Muscle layer of colon (tissue), 2 donors: ENCODE measurements at regions not wholly inside any gene's neighbourhood (a gene's known extent, or its start where the extent isn't known, plus 50 kb on each side); places are given as distances from the start of the nearest gene placed in this dataset.

Experiments used
- H3K27ac ChIP-seq: one replicate; pipeline ENCODE4 v1.7.0; 2013; ENCODE audit warnings: low read depth, mild to moderate bottlenecking, low read length, moderate library complexity
- H3K27me3 ChIP-seq, 2 donors: one replicate each; pipeline ENCODE4 v1.7.0; 2013; ENCODE audit warnings: low read length in 2 of 2, mild to moderate bottlenecking in 2 of 2; ENCODE audit not compliant: insufficient read depth in 2 of 2, control insufficient read depth in 1 of 2
- H3K36me3 ChIP-seq: one replicate; pipeline ENCODE4 v1.7.0; 2013; ENCODE audit warnings: mild to moderate bottlenecking, low read length; ENCODE audit not compliant: insufficient read depth
- H3K4me1 ChIP-seq: one replicate; pipeline ENCODE4 v1.7.0; 2013; ENCODE audit warnings: mild to moderate bottlenecking, low read length; ENCODE audit not compliant: insufficient read depth
- H3K4me3 ChIP-seq, 2 donors: one replicate each; pipeline ENCODE4 v1.7.0; 2013; ENCODE audit warnings: low read length in 2 of 2, low read depth in 1 of 2, mild to moderate bottlenecking in 1 of 2, moderate library complexity in 1 of 2
- H3K9ac ChIP-seq: one replicate; pipeline ENCODE4 v1.7.0; 2013; ENCODE audit warnings: low read length
- H3K9me3 ChIP-seq: one replicate; pipeline ENCODE4 v1.7.0; 2013; ENCODE audit warnings: mild to moderate bottlenecking, low read length
- donor health status: abdominal sarcoma.
- donor health status: Adenocarcinoma of cecum.

DNA sequence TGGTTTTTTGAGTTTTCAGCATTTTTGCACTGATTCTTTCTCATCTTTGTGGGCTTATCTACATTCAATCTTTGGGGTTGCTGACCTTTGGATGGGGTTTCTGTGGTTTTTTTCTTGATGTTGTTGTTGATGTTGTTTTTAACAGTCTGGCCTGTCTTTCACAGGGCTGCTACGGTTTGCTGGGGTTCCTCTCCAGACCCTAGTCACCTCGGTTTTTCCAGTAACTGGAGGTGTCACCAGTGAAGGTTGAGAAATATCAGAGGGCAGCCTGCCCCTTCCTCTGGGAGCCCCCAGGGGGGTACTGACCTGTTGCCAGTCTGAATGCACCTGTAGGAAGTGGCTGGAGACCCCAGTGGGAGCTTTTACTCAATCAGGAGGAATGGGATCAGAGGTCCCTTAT, 365.4 kb downstream of the JRKL start:
- no peaks in the 10 kb centered on the region for H3K9me3 ChIP-seq
- H3K9ac ChIP-seq = no peak overlapping the region
- no peak overlapping the region for H3K4me3 ChIP-seq
- H3K36me3 ChIP-seq = no peaks in the 10 kb centered on the region
- no peaks in the 10 kb centered on the region for H3K27me3 ChIP-seq
- H3K27ac ChIP-seq = no peak overlapping the region
- H3K4me1 ChIP-seq = no peaks in the 10 kb centered on the region

- Histone ChIP-seq H3K4me3 (no peak overlapping the region), H3K4me1 (no peaks in the 10 kb centered on the region), H3K9me3 (no peaks in the 10 kb centered on the region), H3K36me3 (no peaks in the 10 kb centered on the region), H3K9ac (no peak overlapping the region), H3K27ac (no peak overlapping the region), H3K27me3 (no peaks in the 10 kb centered on the region)
Observed at GRCh38 chr11:96755752-96756151, 365.9 kb downstream of the JRKL start.

DNA sequence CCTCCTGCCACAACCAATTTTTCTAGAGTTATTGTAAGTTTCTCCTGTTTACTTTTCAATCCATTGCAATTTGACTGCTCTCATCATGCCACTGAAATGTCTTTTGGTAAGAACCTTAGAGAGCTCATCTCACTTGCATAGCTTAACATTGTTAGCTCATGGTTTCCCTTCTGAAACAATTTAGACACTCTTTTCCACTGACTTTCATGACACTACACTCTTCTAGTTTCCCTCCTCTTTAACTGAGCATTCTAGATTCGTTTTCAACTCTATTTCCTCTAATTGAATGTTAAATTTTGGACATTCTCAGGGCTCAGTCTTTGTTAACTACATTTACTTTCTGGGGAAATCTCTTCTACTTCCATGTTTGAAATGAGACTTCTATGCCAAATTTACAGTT, 369.1 kb downstream of the JRKL start:
- H3K9ac ChIP-seq = no peak overlapping the region
- H3K36me3 ChIP-seq = no peaks in the 10 kb centered on the region
- H3K27me3 ChIP-seq = no peaks in the 10 kb centered on the region
- no peaks in the 10 kb centered on the region for H3K9me3 ChIP-seq
- no peak overlapping the region for H3K27ac ChIP-seq
- H3K4me3 ChIP-seq = no peak overlapping the region
- no peaks in the 10 kb centered on the region for H3K4me1 ChIP-seq

GRCh38 chr11:96760306-96760705, 370.5 kb downstream of the JRKL start:
- H3K27ac ChIP-seq = no peak overlapping the region

DNA sequence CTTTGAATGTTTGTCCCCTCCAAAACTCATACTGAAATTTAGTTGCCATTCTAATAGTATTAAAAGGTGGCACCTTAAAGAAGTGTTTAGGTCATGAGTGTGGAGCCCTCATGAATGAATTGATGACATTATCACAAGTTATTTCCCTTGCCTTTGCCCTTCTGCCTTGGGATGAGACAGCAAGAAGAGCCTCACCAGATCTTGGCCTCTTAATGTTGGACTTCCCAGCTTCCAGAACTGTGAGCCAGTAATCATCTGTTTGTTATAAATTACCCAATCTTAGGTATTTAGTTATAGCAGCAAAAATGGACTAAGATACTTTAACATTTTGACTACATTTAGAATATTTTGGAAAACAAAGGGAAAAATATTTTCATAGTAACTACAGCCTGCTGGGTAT, 371.0 kb downstream of the JRKL start:
- Histone ChIP-seq H3K36me3 (no peaks in the 10 kb centered on the region), H3K4me1 (no peaks in the 10 kb centered on the region), H3K9me3 (no peaks in the 10 kb centered on the region), H3K4me3 (no peak overlapping the region), H3K9ac (no peak overlapping the region), H3K27ac (no peak overlapping the region), H3K27me3 (no peaks in the 10 kb centered on the region)

More at GRCh38 chr11:96760306-96760705, 370.5 kb downstream of the JRKL start:
- H3K4me1 ChIP-seq = no peaks in the 10 kb centered on the region
- no peaks in the 10 kb centered on the region for H3K36me3 ChIP-seq
- no peak overlapping the region for H3K4me3 ChIP-seq
- no peaks in the 10 kb centered on the region for H3K9me3 ChIP-seq
- H3K27me3 ChIP-seq = no peaks in the 10 kb centered on the region
- no peak overlapping the region for H3K9ac ChIP-seq

DNA sequence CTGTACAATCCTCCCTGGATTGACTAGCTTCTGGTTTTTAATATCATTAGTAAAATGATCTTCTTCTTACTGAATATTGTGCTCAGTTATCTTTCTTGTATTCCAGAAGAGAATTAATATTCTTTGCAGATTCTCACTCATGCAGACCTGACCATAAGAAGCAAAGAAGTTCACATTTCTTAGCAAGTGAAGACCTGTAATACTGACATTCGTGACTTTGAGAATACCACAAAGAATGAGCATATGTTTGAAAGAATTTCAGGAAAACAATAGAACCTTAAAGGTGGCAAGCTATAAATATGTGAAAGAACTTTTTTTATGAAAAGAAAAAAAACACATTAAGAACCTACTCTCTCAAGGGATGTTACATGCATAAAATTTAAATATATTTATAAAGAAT, 371.6 kb downstream of the JRKL start:
- H3K36me3 ChIP-seq = no peaks in the 10 kb centered on the region
- no peaks in the 10 kb centered on the region for H3K4me1 ChIP-seq
- no peaks in the 10 kb centered on the region for H3K9me3 ChIP-seq
- no peak overlapping the region for H3K27ac ChIP-seq
- H3K27me3 ChIP-seq = no peaks in the 10 kb centered on the region
- no peak overlapping the region for H3K9ac ChIP-seq
- no peak overlapping the region for H3K4me3 ChIP-seq

DNA sequence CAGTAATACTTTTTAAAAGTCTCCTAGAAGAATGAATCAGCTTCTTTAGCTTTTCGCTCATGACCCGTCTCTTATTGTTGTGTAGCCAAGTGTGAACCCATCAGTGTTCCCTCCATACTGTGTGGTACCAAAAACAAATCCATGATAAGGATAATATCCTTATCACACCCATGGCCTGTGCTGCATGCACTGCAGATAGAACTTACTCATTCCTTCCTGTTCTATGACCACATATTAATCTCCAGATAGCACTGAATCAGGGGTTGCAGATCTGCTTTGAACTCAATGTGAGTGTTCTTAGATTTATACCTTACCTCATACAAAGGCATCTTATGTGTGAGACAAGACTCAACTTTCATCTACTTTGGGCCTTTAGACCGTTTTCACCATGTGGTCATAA, 373.4 kb downstream of the JRKL start:
- Histone ChIP-seq H3K27ac (no peak overlapping the region), H3K36me3 (no peaks in the 10 kb centered on the region), H3K9me3 (no peaks in the 10 kb centered on the region), H3K27me3 (no peaks in the 10 kb centered on the region), H3K4me1 (no peaks in the 10 kb centered on the region), H3K4me3 (no peak overlapping the region), H3K9ac (no peak overlapping the region)

- H3K36me3 ChIP-seq = no peaks in the 10 kb centered on the region
- H3K9ac ChIP-seq = no peak overlapping the region
- no peaks in the 10 kb centered on the region for H3K9me3 ChIP-seq
- H3K4me1 ChIP-seq = no peaks in the 10 kb centered on the region
- no peak overlapping the region for H3K4me3 ChIP-seq
- H3K27me3 ChIP-seq = no peaks in the 10 kb centered on the region
- H3K27ac ChIP-seq = no peak overlapping the region
Observed at GRCh38 chr11:96778272-96778671, 388.5 kb downstream of the JRKL start.

- H3K27ac ChIP-seq = no peak overlapping the region
- H3K4me3 ChIP-seq = no peak overlapping the region
- H3K9me3 ChIP-seq = no peaks in the 10 kb centered on the region
- no peaks in the 10 kb centered on the region for H3K4me1 ChIP-seq
- no peaks in the 10 kb centered on the region for H3K36me3 ChIP-seq
- no peak overlapping the region for H3K9ac ChIP-seq
- no peaks in the 10 kb centered on the region for H3K27me3 ChIP-seq
Observed at GRCh38 chr11:96779030-96779429, 389.2 kb downstream of the JRKL start.

DNA sequence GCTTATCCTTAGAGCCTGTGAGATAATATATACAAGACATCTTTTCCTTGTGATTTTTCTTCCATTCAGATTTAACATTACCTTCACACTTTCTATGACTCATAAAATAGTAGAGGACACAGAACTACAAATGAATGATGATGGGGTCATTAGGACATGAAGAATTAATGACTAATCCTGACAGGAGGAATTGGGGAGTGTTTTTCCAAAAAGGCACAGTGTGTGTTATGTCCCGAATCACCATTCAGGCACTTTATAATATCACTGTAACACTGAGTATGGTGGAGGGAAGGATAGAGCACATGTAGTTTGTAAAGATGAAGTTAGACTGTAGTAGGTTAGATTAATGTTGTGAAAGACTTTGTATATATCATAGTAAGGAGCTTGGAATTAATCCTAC, 391.3 kb downstream of the JRKL start:
- Histone ChIP-seq H3K36me3 (no peaks in the 10 kb centered on the region), H3K27ac (no peak overlapping the region), H3K27me3 (no peaks in the 10 kb centered on the region), H3K4me1 (no peaks in the 10 kb centered on the region), H3K9ac (no peak overlapping the region), H3K4me3 (no peak overlapping the region), H3K9me3 (no peaks in the 10 kb centered on the region)

GRCh38 chr11:96782632-96783031, 392.8 kb downstream of the JRKL start:
- H3K27me3 ChIP-seq = no peaks in the 10 kb centered on the region
- no peaks in the 10 kb centered on the region for H3K9me3 ChIP-seq
- H3K9ac ChIP-seq = no peak overlapping the region
- H3K4me3 ChIP-seq = no peak overlapping the region
- no peaks in the 10 kb centered on the region for H3K4me1 ChIP-seq
- H3K27ac ChIP-seq = no peak overlapping the region
- no peaks in the 10 kb centered on the region for H3K36me3 ChIP-seq

- H3K27ac ChIP-seq = no peak overlapping the region
- H3K36me3 ChIP-seq = no peaks in the 10 kb centered on the region
- H3K9ac ChIP-seq = no peak overlapping the region
- H3K4me3 ChIP-seq = no peak overlapping the region
- no peaks in the 10 kb centered on the region for H3K9me3 ChIP-seq
- no peaks in the 10 kb centered on the region for H3K4me1 ChIP-seq
- no peaks in the 10 kb centered on the region for H3K27me3 ChIP-seq
Observed at GRCh38 chr11:96783311-96783710, 393.5 kb downstream of the JRKL start.
